Activated naive CD8-positive, alpha-beta T cell treated with anti-CD3 and anti-CD28 coated beads for 36 hours (primary cell): ENCODE measurements at regions not wholly inside any gene's neighbourhood (a gene's known extent, or its start where the extent isn't known, plus 50 kb on each side); places are given as distances from the start of the nearest gene placed in this dataset.
"Not testable (repeated sequence)": the region's sequence is repeated elsewhere in the genome, so short reads cannot be mapped to it uniquely, and the experiment has no call there.

Experiments
- DNase-seq: peaks from one replicate; pipeline ENCODE4 v3.0.0; 2021
- H3K27ac Mint-ChIP-seq: one replicate; pipeline ENCODE4 v1.8.0; 2022; ENCODE audit warnings: mild to moderate bottlenecking, moderate library complexity, mixed read lengths
- H3K27me3 Mint-ChIP-seq: one replicate; pipeline ENCODE4 v1.8.0; 2022; ENCODE audit warnings: mild to moderate bottlenecking, mixed read lengths
- H3K36me3 Mint-ChIP-seq: one replicate; pipeline ENCODE4 v1.8.0; 2021; ENCODE audit warnings: mild to moderate bottlenecking, mixed read lengths
- H3K4me1 Mint-ChIP-seq: one replicate; pipeline ENCODE4 v1.8.0; 2021; ENCODE audit warnings: mixed read lengths
- H3K4me3 Mint-ChIP-seq: one replicate; pipeline ENCODE4 v1.8.0; 2022; ENCODE audit warnings: mild to moderate bottlenecking, moderate library complexity, mixed read lengths
- H3K9me3 Mint-ChIP-seq: one replicate; pipeline ENCODE4 v1.8.0; 2022; ENCODE audit warnings: mixed read lengths

- H3K27ac Mint-ChIP-seq, H3K27me3 Mint-ChIP-seq, DNase-seq, H3K36me3 Mint-ChIP-seq, H3K4me3 Mint-ChIP-seq, H3K9me3 Mint-ChIP-seq, H3K4me1 Mint-ChIP-seq: not testable (repeated sequence)
These were observed 53.9 kb downstream of the CDRT15L2 start for GRCh38 chr17:20633268-20634059.

- H3K36me3 Mint-ChIP-seq: not testable (repeated sequence)
These were observed 60.6 kb downstream of the CDRT15L2 start for GRCh38 chr17:20640147-20640546.

GRCh38 chr17:20646661-20647272 lies 67.2 kb downstream of the CDRT15L2 start:
- not testable (repeated sequence) for H3K4me1 Mint-ChIP-seq, H3K4me3 Mint-ChIP-seq, H3K27me3 Mint-ChIP-seq, H3K9me3 Mint-ChIP-seq, H3K36me3 Mint-ChIP-seq, DNase-seq, H3K27ac Mint-ChIP-seq

More at GRCh38 chr17:20640147-20640546, 60.6 kb downstream of the CDRT15L2 start:
- H3K27me3 Mint-ChIP-seq, DNase-seq, H3K4me1 Mint-ChIP-seq, H3K9me3 Mint-ChIP-seq, H3K27ac Mint-ChIP-seq, H3K4me3 Mint-ChIP-seq: not testable (repeated sequence)

GRCh38 chr17:20649097-20649767 lies 69.7 kb downstream of the CDRT15L2 start:
- not testable (repeated sequence) for H3K27me3 Mint-ChIP-seq, DNase-seq, H3K36me3 Mint-ChIP-seq, H3K9me3 Mint-ChIP-seq, H3K4me1 Mint-ChIP-seq, H3K27ac Mint-ChIP-seq, H3K4me3 Mint-ChIP-seq

- H3K4me3 Mint-ChIP-seq, H3K27ac Mint-ChIP-seq, H3K9me3 Mint-ChIP-seq, H3K27me3 Mint-ChIP-seq, H3K4me1 Mint-ChIP-seq, H3K36me3 Mint-ChIP-seq, DNase-seq: not testable (repeated sequence)
These were observed 71.5 kb downstream of the CDRT15L2 start for GRCh38 chr17:20651022-20651421.

- not testable (repeated sequence) for H3K36me3 Mint-ChIP-seq, H3K9me3 Mint-ChIP-seq, H3K4me3 Mint-ChIP-seq, H3K4me1 Mint-ChIP-seq, H3K27me3 Mint-ChIP-seq, H3K27ac Mint-ChIP-seq, DNase-seq
These were observed 72.2 kb downstream of the CDRT15L2 start for GRCh38 chr17:20651736-20652135.

GRCh38 chr17:20653391-20653790 lies 73.9 kb downstream of the CDRT15L2 start:
- not testable (repeated sequence) for H3K27ac Mint-ChIP-seq, H3K36me3 Mint-ChIP-seq, H3K9me3 Mint-ChIP-seq, H3K4me3 Mint-ChIP-seq, H3K4me1 Mint-ChIP-seq, H3K27me3 Mint-ChIP-seq, DNase-seq

- not testable (repeated sequence) for DNase-seq, H3K4me3 Mint-ChIP-seq, H3K9me3 Mint-ChIP-seq, H3K36me3 Mint-ChIP-seq, H3K27ac Mint-ChIP-seq, H3K27me3 Mint-ChIP-seq, H3K4me1 Mint-ChIP-seq
These were observed 74.6 kb downstream of the CDRT15L2 start for GRCh38 chr17:20654114-20654513.

- H3K4me3 Mint-ChIP-seq, DNase-seq, H3K36me3 Mint-ChIP-seq, H3K27me3 Mint-ChIP-seq, H3K4me1 Mint-ChIP-seq, H3K27ac Mint-ChIP-seq, H3K9me3 Mint-ChIP-seq: not testable (repeated sequence)
These were observed 75.1 kb downstream of the CDRT15L2 start for GRCh38 chr17:20654575-20654974.

- not testable (repeated sequence) for DNase-seq, H3K27me3 Mint-ChIP-seq, H3K4me3 Mint-ChIP-seq, H3K27ac Mint-ChIP-seq, H3K36me3 Mint-ChIP-seq, H3K4me1 Mint-ChIP-seq, H3K9me3 Mint-ChIP-seq
These were observed 85.8 kb downstream of the CDRT15L2 start for GRCh38 chr17:20665103-20665955.

- H3K4me3 Mint-ChIP-seq, H3K4me1 Mint-ChIP-seq, H3K9me3 Mint-ChIP-seq, H3K36me3 Mint-ChIP-seq, H3K27ac Mint-ChIP-seq, H3K27me3 Mint-ChIP-seq: not testable (repeated sequence)
- peak; percentile 21 for DNase-seq
These were observed 87.2 kb downstream of the CDRT15L2 start for GRCh38 chr17:20666689-20667088.

- not testable (repeated sequence) for H3K4me1 Mint-ChIP-seq, H3K9me3 Mint-ChIP-seq, DNase-seq, H3K27ac Mint-ChIP-seq, H3K36me3 Mint-ChIP-seq, H3K27me3 Mint-ChIP-seq, H3K4me3 Mint-ChIP-seq
These were observed 88.2 kb downstream of the CDRT15L2 start for GRCh38 chr17:20667712-20668111.

GRCh38 chr17:20668316-20668715 lies 88.8 kb downstream of the CDRT15L2 start:
- H3K4me1 Mint-ChIP-seq, H3K36me3 Mint-ChIP-seq, H3K4me3 Mint-ChIP-seq: not testable (repeated sequence)

GRCh38 chr17:20668868-20669267 lies 89.3 kb downstream of the CDRT15L2 start:
- H3K4me1 Mint-ChIP-seq, H3K9me3 Mint-ChIP-seq, H3K4me3 Mint-ChIP-seq, H3K36me3 Mint-ChIP-seq, H3K27me3 Mint-ChIP-seq, DNase-seq, H3K27ac Mint-ChIP-seq: not testable (repeated sequence)

More at GRCh38 chr17:20668316-20668715, 88.8 kb downstream of the CDRT15L2 start:
- not testable (repeated sequence) for DNase-seq, H3K9me3 Mint-ChIP-seq, H3K27me3 Mint-ChIP-seq, H3K27ac Mint-ChIP-seq

- DNase-seq, H3K4me3 Mint-ChIP-seq, H3K4me1 Mint-ChIP-seq, H3K27me3 Mint-ChIP-seq, H3K9me3 Mint-ChIP-seq, H3K36me3 Mint-ChIP-seq, H3K27ac Mint-ChIP-seq: not testable (repeated sequence)
These were observed 91.0 kb downstream of the CDRT15L2 start for GRCh38 chr17:20670506-20670905.
